HG03280 (cell line): ENCODE measurements at regions not wholly inside any gene's neighbourhood (a gene's known extent, or its start where the extent isn't known, plus 50 kb on each side); places are given as distances from the start of the nearest gene placed in this dataset.

Experiments
- ATAC-seq: cut with Tn5 transposase; IDR thresholded peaks from one replicate; pipeline ENCODE4 v1.9.1; 2021; ENCODE audit warnings: mild to moderate bottlenecking, moderate library complexity; ENCODE audit not compliant: unreplicated experiment

- no peak for ATAC-seq
Observed at GRCh38 chr18:34077599-34077998, 147.1 kb downstream of the NOL4 start.

GRCh38 chr18:34075963-34076860 lies 148.5 kb downstream of the NOL4 start:
- no peak for ATAC-seq

DNA sequence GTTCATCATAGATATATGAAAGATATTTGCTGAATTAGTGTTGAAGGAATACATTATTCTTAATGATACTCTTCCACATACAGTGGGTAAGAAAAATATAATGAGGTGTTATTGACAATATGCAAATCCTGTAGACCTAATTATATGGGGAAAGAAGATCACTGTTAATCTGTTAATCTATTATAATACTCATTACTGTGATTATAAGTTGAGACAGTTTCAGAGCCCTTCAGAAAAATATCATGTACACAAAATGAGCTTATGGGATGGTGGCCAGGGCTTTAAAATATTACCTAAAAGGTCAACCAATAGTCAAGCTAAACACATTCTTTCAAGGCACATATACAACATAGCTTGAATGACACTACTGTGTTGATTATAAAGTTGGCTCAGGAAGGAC lies 163.5 kb downstream of the NOL4 start:
- ATAC-seq: no peak

DNA sequence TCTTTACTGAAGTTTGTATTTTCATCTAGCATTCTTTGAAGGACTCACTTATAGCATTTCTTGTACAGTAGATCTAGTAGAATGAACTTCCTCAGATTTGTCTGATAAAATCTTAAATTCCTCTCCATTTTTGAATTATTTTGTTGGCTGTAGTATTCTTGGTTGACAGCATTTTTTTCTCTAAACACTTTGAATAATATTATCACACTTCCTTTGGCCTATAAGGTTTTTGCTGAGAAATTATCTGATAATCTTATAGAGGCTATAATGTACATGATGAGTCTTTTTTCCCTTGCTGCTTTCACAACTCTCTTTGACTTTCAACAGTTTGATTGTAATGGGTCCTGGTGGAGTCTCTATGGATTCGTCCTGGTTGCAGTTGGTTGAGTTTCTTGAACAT lies 169.5 kb downstream of the NOL4 start:
- no peak for ATAC-seq

GRCh38 chr18:34050661-34051060 lies 174.1 kb downstream of the NOL4 start:
- ATAC-seq: no peak

DNA sequence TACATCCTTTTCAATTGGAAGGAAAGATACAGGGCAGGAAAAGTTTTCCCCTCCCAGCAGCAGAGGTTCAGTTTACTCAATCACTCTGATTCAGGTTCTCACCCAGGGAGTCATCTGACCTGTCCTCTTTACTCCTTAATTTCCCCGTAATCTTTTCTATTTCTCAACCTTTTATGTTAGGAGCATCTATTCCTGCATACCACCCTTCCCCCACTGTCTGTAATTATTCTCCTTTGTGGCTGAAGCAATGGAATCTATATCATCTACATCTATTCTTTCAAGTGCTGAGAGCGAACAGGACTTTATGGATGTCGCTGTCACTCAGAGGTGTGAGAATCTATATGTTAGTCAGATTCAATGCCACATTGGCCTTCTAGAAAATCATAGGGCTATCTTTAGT lies 175.2 kb downstream of the NOL4 start:
- ATAC-seq: no peak

DNA sequence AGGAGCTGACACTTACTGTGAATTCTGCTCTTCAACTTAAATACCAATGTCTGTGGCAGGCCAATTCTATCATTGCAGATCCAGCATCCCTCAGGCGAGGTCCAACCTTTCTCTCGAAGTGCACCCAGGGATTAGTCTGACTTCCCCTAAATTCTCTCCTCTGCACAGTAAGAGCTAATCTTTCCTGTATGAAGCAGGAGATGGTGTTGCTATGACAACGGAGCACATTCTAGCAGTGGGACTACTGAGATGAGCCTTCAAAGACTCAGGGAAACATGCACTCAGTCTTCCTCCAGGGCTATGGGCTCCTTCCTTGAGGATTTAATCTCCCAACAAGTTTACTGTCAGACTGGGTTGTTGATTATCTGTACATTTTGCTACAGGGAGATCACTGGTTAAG lies 176.3 kb downstream of the NOL4 start:
- ATAC-seq: no peak

DNA sequence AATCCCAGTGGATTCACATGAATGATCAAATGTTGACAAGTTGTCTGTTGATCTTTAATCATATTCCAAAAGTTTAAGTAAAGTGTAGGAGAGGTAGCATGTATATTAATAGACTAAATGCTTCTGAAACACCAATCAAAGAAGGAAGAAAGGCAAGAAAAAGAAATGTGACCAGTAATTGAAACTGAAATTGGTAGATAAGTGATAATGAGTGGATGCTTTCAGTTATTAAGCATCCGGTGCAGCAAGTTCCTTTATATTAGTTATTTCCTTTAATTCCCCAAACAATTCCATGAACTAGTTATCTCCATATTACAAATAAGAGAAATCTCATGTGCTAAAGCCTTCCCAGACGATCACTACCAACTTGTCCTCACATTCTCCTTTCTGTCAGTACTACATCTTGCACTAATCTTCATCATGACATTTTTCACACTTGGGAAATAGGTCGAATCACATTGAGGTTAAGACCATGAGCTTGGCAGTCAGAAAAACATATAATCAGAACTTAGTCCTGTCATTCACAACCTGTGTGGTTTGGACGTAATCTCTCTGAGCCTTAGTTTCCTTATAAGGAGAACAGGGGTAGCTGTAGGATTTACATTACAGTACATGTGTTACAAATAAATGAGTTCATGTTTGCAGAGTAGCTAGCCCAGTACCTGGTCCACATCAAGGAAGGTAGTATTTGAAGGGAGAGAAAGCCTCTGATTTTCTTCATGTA lies 182.1 kb downstream of the NOL4 start:
- ATAC-seq: no peak

DNA sequence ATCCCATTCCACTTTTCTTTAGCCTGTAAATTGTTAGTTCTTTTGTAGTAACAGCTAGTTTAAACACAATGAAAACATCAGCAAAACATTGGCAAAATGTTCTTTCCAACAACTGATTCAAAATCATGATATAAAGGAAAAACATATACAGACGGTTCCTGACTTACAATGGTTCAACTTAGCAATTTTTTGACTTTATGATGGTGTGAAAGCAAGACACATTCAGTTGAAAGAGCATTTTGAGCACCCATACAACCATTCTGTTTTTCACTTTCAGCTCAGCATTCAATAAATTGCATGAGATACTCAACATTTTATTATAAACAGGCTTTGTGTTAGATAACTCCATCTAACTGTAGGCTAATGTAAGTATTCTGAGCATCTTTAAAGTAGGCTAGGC lies 185.1 kb downstream of the NOL4 start:
- no peak for ATAC-seq

DNA sequence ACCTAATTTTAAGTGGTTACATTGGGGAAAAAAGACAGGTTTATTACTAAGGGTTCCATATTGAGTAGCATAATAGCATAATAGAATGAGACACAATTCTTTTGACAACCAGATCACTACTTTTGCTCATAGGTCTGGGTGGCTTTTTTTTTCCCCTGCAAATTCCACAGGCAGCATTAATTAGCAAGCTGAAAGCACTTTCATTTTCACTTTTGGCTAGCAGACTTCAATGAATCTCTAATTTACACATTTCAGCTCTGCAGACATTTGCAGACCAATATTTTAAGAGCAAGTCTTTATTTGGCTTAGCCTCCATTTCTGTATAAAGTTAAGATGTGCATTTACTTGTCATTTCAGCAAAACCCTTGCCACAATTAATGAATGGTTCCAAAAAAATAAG lies 185.5 kb downstream of the NOL4 start:
- peak; percentile 60 for ATAC-seq

- no peak for ATAC-seq
Observed at GRCh38 chr18:34038086-34038485, 186.6 kb downstream of the NOL4 start.

GRCh38 chr18:34033968-34034367 lies 190.7 kb downstream of the NOL4 start:
- ATAC-seq: peak; percentile 58

GRCh38 chr18:34031810-34032209 lies 192.9 kb downstream of the NOL4 start:
- peak; percentile 70 for ATAC-seq

- no peak for ATAC-seq
Observed at GRCh38 chr18:34028324-34028723, 196.4 kb downstream of the NOL4 start.

GRCh38 chr18:34025191-34025801 lies 199.4 kb downstream of the NOL4 start:
- ATAC-seq: no peak

DNA sequence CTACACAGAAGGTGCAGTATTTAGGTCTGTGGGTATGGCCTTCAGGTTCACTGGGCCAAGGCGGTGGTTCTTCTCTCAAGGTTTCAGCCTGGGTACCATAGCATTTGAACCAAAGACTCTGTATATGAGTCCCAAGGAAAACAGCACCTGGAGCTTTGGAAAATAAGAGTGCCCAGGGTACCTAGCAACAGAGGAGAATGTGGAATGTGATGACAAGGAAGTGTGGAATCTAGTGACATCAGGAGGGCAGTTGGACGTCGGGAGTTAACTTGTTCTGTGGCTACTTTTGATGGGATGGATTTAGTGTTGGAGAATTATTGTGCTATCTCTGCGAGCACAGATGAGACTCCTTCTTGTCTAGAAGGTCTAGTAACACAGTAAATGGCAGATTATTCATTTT lies 201.2 kb downstream of the NOL4 start:
- no peak for ATAC-seq

DNA sequence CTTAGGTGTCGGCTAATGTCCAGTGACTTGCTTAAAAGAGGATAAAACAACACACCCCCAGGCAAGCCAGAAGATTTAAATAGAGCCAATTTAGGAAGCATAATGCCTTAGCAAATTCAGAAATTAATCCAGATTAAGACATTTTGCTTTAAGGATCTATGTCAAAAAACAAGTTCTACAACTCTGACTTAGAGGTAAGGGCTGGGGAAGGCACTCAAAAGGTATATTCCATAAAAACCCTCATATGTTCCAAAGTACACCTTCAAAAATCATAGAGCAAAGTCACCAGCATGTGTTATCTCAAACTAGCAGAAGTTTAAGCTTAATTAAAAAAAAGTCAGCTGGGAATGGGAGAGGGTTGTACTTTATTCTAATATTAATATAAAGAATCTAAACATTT lies 206.4 kb downstream of the NOL4 start:
- ATAC-seq: no peak

- ATAC-seq: no peak
Observed at GRCh38 chr18:34003687-34004086, 221.0 kb downstream of the NOL4 start.

- no peak for ATAC-seq
Observed at GRCh38 chr18:34002130-34002529, 222.6 kb downstream of the NOL4 start.

- no peak for ATAC-seq
Observed at GRCh38 chr18:34001376-34001775, 223.3 kb downstream of the NOL4 start.

GRCh38 chr18:33987206-33987605 lies 237.5 kb downstream of the NOL4 start:
- ATAC-seq: no peak

DNA sequence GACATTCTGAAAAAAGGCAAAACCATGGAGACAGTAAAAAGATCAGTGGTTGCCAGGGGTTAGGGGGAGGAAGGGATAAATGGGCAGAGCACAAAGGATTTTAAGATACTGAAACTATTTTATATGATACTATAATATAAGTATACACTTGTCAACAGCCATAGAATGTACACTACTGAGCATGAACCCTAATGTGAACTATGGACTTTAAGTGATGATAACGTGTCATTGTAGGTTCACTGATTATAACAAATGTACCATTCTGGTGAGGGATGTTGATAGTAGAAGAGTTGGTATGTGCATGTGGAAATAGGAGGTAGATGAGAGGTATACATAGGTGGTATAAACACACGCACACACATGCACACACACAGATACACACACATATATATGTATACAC lies 241.6 kb downstream of the NOL4 start:
- no peak for ATAC-seq
